Gastroesophageal sphincter (tissue), 4 donors: ENCODE measurements at regions not wholly inside any gene's neighbourhood (a gene's known extent, or its start where the extent isn't known, plus 50 kb on each side); places are given as distances from the start of the nearest gene placed in this dataset.

ENCODE experiments used
- ATAC-seq: fragments of 150-250 bp; one replicate; pipeline ENCODE4 v1.9.1; 2016; ENCODE audit warnings: mild to moderate bottlenecking, moderate library complexity
- H3K27ac ChIP-seq, 4 donors: fragments of 200-600 bp; sonication (generic) in 3 of 4; 1 replicate in 3 of 4; 2 replicates in 1 of 4; pipeline ENCODE4 v1.5.1; 2016 to 2019
- H3K27me3 ChIP-seq: fragments of 200-600 bp; sonication (generic); one replicate; pipeline ENCODE4 v1.5.1; 2019
- H3K36me3 ChIP-seq, 2 donors: fragments of 200-600 bp; sonication (generic); one replicate each; pipeline ENCODE4 v1.5.1; 2019; ENCODE audit warnings: control low read depth in 1 of 2
- H3K4me1 ChIP-seq, 3 donors: fragments of 200-600 bp; sonication (generic); 1 replicate in 2 of 3; 2 replicates in 1 of 3; pipeline ENCODE4 v1.5.1; 2016 to 2019; ENCODE audit warnings: control low read depth in 2 of 3
- H3K4me3 ChIP-seq, 2 donors: fragments of 200-600 bp; sonication (generic); one replicate each; pipeline ENCODE4 v1.5.1; 2019; ENCODE audit warnings: mild to moderate bottlenecking in 1 of 2, moderate library complexity in 1 of 2
- H3K9me3 ChIP-seq, 3 donors: fragments of 200-600 bp; sonication (generic); one replicate each; pipeline ENCODE4 v1.5.1; 2017 to 2019; ENCODE audit warnings: control low read depth in 2 of 3
- CTCF ChIP-seq, 4 experiments: fragments of 200-600 bp in 2 of 4; fragments of 450-650 bp in 2 of 4; sonication (generic) in 1 of 4; IDR thresholded peaks; one replicate each; pipeline ENCODE4 v1.5.1; 2017 to 2019; ENCODE audit warnings: antibody characterized with exemption in 4 of 4, mild to moderate bottlenecking in 2 of 4, moderate library complexity in 2 of 4
- EP300 ChIP-seq: sonication (generic); formaldehyde crosslinking; IDR thresholded peaks from one replicate; pipeline ENCODE4 v1.6.1; 2017; ENCODE audit warnings: antibody characterized with exemption, mild to moderate bottlenecking
- POLR2A ChIP-seq, 2 donors: fragments of 450-650 bp; IDR thresholded peaks; one replicate each; pipeline ENCODE4 v1.6.1; 2017; ENCODE audit warnings: antibody characterized with exemption in 2 of 2, mild to moderate bottlenecking in 2 of 2, moderate library complexity in 1 of 2
- POLR2AphosphoS5 ChIP-seq: sonication (generic); formaldehyde crosslinking; IDR thresholded peaks from one replicate; pipeline ENCODE4 v1.6.1; 2017; ENCODE audit warnings: antibody characterized with exemption
- WGBS, 2 donors: methylation state at CpG; one replicate each; pipeline ENCODE4 v1.1.5; 2018; ENCODE audit warnings: low coverage in 1 of 2; 5-methylcytosine and 5-hydroxymethylcytosine counted together

- TF ChIP-seq CTCF (IDR thresholded peaks at IDR 0.05) (no peak), POLR2AphosphoS5 (peak; percentile 33)
- ATAC-seq: peak; percentile 33
- WGBS, 2 donors: no CpG with 5 or more reads among the region's 1 CpG
- H3K36me3 ChIP-seq: no peaks in the 10 kb centered on the region
- H3K9me3 ChIP-seq: no peaks in the 10 kb centered on the region
- peaks cover 2 to 95% (median 49%) of the 10 kb centered on the region in 3 donors for H3K4me1 ChIP-seq
- no peaks in the 10 kb centered on the region for H3K27me3 ChIP-seq
- H3K4me3 ChIP-seq: no peak overlapping the region
- peak overlapping the region in 3 of 4 donors; percentile 52 to 88 (median 84) for H3K27ac ChIP-seq
Observed at GRCh38 chr6:44045672-44046015, 81.6 kb downstream of the MRPL14 start.

GRCh38 chr6:44044940-44045671, 82.1 kb downstream of the MRPL14 start:
- H3K36me3 ChIP-seq: no peaks in the 10 kb centered on the region
- peak overlapping the region in 3 of 4 donors; percentile 52 to 88 (median 84) for H3K27ac ChIP-seq
- H3K9me3 ChIP-seq: no peaks in the 10 kb centered on the region
- peaks cover 2 to 93% (median 45%) of the 10 kb centered on the region in 3 donors for H3K4me1 ChIP-seq
- ATAC-seq: no peak
- WGBS, 2 donors: 75 to 92% methylated on average over 2 of the region's 2 CpGs
- TF ChIP-seq POLR2A (IDR thresholded peaks at IDR 0.05): no peak
- TF ChIP-seq CTCF (IDR thresholded peaks at IDR 0.05): no peak
- TF ChIP-seq EP300: no peak
- TF ChIP-seq POLR2AphosphoS5: no peak
- H3K27me3 ChIP-seq: no peaks in the 10 kb centered on the region
- no peak overlapping the region for H3K4me3 ChIP-seq

GRCh38 chr6:44044154-44044539, 83.1 kb downstream of the MRPL14 start:
- no peaks in the 10 kb centered on the region for H3K9me3 ChIP-seq
- H3K27me3 ChIP-seq: no peaks in the 10 kb centered on the region
- peaks cover 2 to 84% (median 37%) of the 10 kb centered on the region in 3 donors for H3K4me1 ChIP-seq
- H3K36me3 ChIP-seq: no peaks in the 10 kb centered on the region
- 52 to 57% methylated on average over 5 of the region's 6 CpGs for WGBS, 2 donors
- TF ChIP-seq EP300: no peak
- no peak for TF ChIP-seq POLR2AphosphoS5
- TF ChIP-seq POLR2A (IDR thresholded peaks at IDR 0.05): no peak
- no peak for TF ChIP-seq CTCF (IDR thresholded peaks at IDR 0.05)
- peak overlapping the region in 3 of 4 donors; percentile 64 to 88 (median 84) for H3K27ac ChIP-seq
- no peak for ATAC-seq
- H3K4me3 ChIP-seq: no peak overlapping the region

GRCh38 chr6:44043479-44044153, 83.6 kb downstream of the MRPL14 start:
- no peaks in the 10 kb centered on the region for H3K36me3 ChIP-seq
- peak overlapping the region in 3 of 4 donors; percentile 64 to 88 (median 84) for H3K27ac ChIP-seq
- no peak overlapping the region for H3K4me3 ChIP-seq
- H3K4me1 ChIP-seq: peaks cover 2 to 79% (median 32%) of the 10 kb centered on the region in 3 donors
- no peak for ATAC-seq
- H3K27me3 ChIP-seq: no peaks in the 10 kb centered on the region
- WGBS, 2 donors: 50% methylated on average over 1 of the region's 2 CpGs; no CpG with 5 or more reads in 1 of the 2 donors
- no peak for TF ChIP-seq EP300
- TF ChIP-seq CTCF (IDR thresholded peaks at IDR 0.05): no peak
- TF ChIP-seq POLR2A (IDR thresholded peaks at IDR 0.05): no peak
- TF ChIP-seq POLR2AphosphoS5: no peak
- H3K9me3 ChIP-seq: no peaks in the 10 kb centered on the region
